Sigmoid colon (tissue), 6 donors: ENCODE measurements at regions not wholly inside any gene's neighbourhood (a gene's known extent, or its start where the extent isn't known, plus 50 kb on each side); places are given as distances from the start of the nearest gene placed in this dataset.

Experiments used
- DNase-seq: peaks from one replicate; pipeline ENCODE4 v3.0.0-alpha.2; 2019
- H3K27ac ChIP-seq, 4 donors: fragments of 200-600 bp; sonication (generic); one replicate each; pipeline ENCODE4 v1.5.1; 2016 to 2019; ENCODE audit warnings: mild to moderate bottlenecking in 1 of 4
- H3K27me3 ChIP-seq, 3 donors: fragments of 200-600 bp; sonication (generic); one replicate each; pipeline ENCODE4 v1.5.1; 2019; ENCODE audit warnings: mild to moderate bottlenecking in 1 of 3
- H3K36me3 ChIP-seq, 4 donors: fragments of 200-600 bp; sonication (generic); one replicate each; pipeline ENCODE4 v1.5.1; 2016 to 2019
- H3K4me1 ChIP-seq, 4 donors: fragments of 200-600 bp; sonication (generic); one replicate each; pipeline ENCODE4 v1.5.1; 2017 to 2019
- H3K4me3 ChIP-seq, 4 donors: fragments of 200-600 bp; sonication (generic); one replicate each; pipeline ENCODE4 v1.5.1; 2017 to 2019; ENCODE audit warnings: mild to moderate bottlenecking in 2 of 4, moderate library complexity in 1 of 4
- H3K9me3 ChIP-seq, 4 donors: fragments of 200-600 bp in 3 of 4; sonication (generic) in 3 of 4; one replicate each; pipeline versions ENCODE4 v1.5.1 to v1.6.1; 2013 to 2019
- EP300 ChIP-seq, 4 donors: sonication (generic); formaldehyde crosslinking; IDR thresholded peaks; one replicate each; pipeline ENCODE4 v1.6.1; 2017; ENCODE audit warnings: antibody characterized with exemption in 4 of 4
- POLR2A ChIP-seq, 2 donors: fragments of 450-650 bp; IDR thresholded peaks; one replicate each; pipeline ENCODE4 v1.6.1; 2016; ENCODE audit warnings: antibody characterized with exemption in 2 of 2, mild to moderate bottlenecking in 2 of 2, moderate library complexity in 2 of 2
- POLR2AphosphoS5 ChIP-seq, 4 donors: sonication (generic); formaldehyde crosslinking; IDR thresholded peaks; one replicate each; pipeline ENCODE4 v1.6.1; 2017; ENCODE audit warnings: antibody characterized with exemption in 4 of 4
- WGBS, 2 donors: extraction: QIAGEN DNeasy Blood & Tissue Kit; methylation state at CpG; one replicate each; pipeline ENCODE4 v1.1.7; 2013; 5-methylcytosine and 5-hydroxymethylcytosine counted together
- intact Hi-C: fragments of 100-400 bp; cut with DNase I; formaldehyde crosslinking; loops from one replicate; pipeline ENCODE4 v1.15.1; 2023
- TF ChIP-seq, protein P1 (sequence below), 4 experiments: fragments of 450-650 bp in 3 of 4; fragments of 200-600 bp in 1 of 4; IDR thresholded peaks; one replicate each; pipeline ENCODE4 v1.5.1; 2016 to 2019; ENCODE audit warnings: antibody characterized with exemption in 4 of 4, mild to moderate bottlenecking in 3 of 4, moderate library complexity in 2 of 4
- donor health status: healthy with polysubstance abuse.
- donor health status: healthy.

DNA sequence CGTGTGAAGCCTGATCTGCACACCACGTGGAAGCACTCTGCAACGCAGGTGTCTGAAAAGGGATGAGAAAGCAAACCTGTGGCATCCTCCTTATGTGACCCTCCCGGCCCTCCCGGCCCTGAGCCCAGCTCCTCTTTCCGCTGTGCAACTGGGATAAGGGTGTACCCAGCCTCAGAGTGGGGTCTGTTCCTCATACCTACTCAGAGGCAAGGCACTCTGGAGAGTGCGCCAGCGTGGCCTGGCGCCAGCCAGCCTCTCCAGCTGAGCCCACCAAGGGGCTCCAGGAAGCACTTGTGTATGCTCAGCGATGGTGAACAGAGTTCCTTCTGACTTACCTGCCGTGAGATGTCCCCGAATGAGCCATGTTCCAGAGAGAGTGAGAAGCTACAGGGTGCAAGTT lies 102.8 kb downstream of the IRX1 start:
- Histone ChIP-seq H3K27ac (no peak overlapping the region), H3K4me3 (no peak overlapping the region), H3K36me3 (no peaks in the 10 kb centered on the region), H3K4me1 (no peaks in the 10 kb centered on the region), H3K27me3 (no peaks in the 10 kb centered on the region), H3K9me3 (no peaks in the 10 kb centered on the region)
- 82 to 89% methylated on average over 12 of the region's 12 CpGs for WGBS, 2 donors
- intact Hi-C loops = no loop called here
- no peak for TF ChIP-seq POLR2A (IDR thresholded peaks at IDR 0.05)
- no peak for TF ChIP-seq EP300 (IDR thresholded peaks at IDR 0.05)
- TF ChIP-seq POLR2AphosphoS5 (IDR thresholded peaks at IDR 0.05) = no peak
- TF ChIP-seq, protein P1, sequence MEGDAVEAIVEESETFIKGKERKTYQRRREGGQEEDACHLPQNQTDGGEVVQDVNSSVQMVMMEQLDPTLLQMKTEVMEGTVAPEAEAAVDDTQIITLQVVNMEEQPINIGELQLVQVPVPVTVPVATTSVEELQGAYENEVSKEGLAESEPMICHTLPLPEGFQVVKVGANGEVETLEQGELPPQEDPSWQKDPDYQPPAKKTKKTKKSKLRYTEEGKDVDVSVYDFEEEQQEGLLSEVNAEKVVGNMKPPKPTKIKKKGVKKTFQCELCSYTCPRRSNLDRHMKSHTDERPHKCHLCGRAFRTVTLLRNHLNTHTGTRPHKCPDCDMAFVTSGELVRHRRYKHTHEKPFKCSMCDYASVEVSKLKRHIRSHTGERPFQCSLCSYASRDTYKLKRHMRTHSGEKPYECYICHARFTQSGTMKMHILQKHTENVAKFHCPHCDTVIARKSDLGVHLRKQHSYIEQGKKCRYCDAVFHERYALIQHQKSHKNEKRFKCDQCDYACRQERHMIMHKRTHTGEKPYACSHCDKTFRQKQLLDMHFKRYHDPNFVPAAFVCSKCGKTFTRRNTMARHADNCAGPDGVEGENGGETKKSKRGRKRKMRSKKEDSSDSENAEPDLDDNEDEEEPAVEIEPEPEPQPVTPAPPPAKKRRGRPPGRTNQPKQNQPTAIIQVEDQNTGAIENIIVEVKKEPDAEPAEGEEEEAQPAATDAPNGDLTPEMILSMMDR (IDR thresholded peaks at IDR 0.05) = no peak
- DNase-seq = no peak

DNA sequence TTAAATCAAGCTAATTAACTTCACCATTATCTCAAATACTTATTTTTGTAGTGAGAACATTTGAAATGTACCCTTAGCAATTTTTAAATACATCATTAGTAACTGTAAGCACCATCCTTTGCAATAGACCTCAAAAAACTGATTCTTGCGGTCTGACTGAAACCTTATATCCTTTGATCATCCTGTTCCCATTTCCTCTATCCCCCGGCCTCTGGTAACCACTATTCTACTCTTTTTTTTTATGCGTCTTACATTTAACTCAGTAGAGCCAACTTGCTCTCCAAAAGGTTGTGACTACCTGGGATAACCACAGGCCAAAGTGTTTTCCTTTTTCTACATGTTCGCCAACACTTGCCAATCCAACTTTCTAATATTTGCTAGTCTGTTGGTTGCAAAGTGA lies 106.1 kb downstream of the IRX1 start:
- Histone ChIP-seq H3K4me3 (no peak overlapping the region), H3K36me3 (no peaks in the 10 kb centered on the region), H3K27me3 (no peaks in the 10 kb centered on the region), H3K9me3 (no peaks in the 10 kb centered on the region), H3K4me1 (no peaks in the 10 kb centered on the region), H3K27ac (no peak overlapping the region)
- TF ChIP-seq, protein P1 (IDR thresholded peaks at IDR 0.05) = no peak
- 64 to 79% methylated on average over 4 of the region's 4 CpGs for WGBS, 2 donors
- no peak for DNase-seq
- intact Hi-C loops = no loop called here

DNA sequence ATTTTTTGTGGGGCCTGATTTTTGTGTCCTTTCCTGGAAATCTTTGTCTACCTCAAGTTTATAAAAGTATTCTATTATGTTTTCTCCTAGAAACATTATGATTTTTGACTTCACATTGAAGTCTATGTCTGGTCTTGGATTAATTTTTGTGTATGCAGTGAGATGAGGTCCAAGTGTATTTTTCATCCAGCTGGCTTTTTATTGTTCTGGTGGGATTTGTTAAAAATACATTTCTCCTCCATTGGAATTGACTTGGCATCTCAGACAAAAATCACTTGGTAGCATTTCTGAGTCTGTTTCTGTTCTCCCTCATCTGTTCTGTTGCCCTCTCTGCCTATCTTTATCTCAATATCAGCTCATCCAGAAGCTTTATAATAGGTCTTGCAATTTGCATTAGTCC lies 109.0 kb downstream of the IRX1 start:
- Histone ChIP-seq H3K4me1 (no peaks in the 10 kb centered on the region), H3K4me3 (no peak overlapping the region), H3K27me3 (no peaks in the 10 kb centered on the region), H3K9me3 (no peaks in the 10 kb centered on the region), H3K36me3 (no peaks in the 10 kb centered on the region), H3K27ac (no peak overlapping the region)
- intact Hi-C loops = no loop called here
- no peak for TF ChIP-seq POLR2AphosphoS5 (IDR thresholded peaks at IDR 0.05)
- TF ChIP-seq POLR2A (IDR thresholded peaks at IDR 0.05) = no peak
- TF ChIP-seq, protein P1 (IDR thresholded peaks at IDR 0.05) = no peak
- no peak for TF ChIP-seq EP300 (IDR thresholded peaks at IDR 0.05)
- DNase-seq = no peak

DNA sequence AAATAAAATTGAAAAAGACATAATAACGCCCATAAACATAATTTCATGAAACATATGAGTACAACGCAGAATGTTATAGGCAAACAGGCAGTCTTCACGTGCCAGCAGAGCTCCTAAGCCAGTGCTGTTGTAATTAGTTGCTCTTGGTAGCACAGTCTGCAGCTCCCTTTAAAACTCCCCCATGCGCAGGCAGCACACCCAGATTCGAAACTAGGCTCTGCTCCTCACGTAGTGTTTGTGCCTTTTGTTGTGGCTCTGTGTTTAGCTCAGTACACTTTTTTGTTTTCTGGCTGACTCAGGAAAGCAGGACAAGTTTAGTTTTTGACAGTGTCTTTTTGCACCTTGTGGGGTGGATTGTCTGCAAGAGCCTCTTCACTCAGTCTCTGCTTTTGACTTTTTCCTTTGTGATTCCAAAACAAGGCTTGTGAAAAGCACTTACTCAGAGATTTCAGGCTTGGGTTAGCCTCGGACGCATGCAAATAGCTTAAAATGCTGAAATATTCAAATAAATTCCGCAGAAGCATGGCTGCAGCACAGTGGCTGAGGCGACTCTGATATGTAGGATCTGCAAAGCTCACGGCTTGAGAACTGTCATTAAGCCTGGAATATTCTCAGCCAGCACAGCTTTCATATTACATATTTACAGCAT lies 113.6 kb downstream of the IRX1 start:
- Histone ChIP-seq H3K4me1 (no peaks in the 10 kb centered on the region), H3K9me3 (no peaks in the 10 kb centered on the region), H3K4me3 (no peak overlapping the region), H3K27ac (no peak overlapping the region), H3K36me3 (no peaks in the 10 kb centered on the region), H3K27me3 (no peaks in the 10 kb centered on the region)
- WGBS, 2 donors = 47 to 61% methylated on average over 11 of the region's 11 CpGs
- DNase-seq = no peak
- no peak for TF ChIP-seq POLR2A (IDR thresholded peaks at IDR 0.05)
- TF ChIP-seq POLR2AphosphoS5 (IDR thresholded peaks at IDR 0.05) = no peak
- TF ChIP-seq, protein P1 (IDR thresholded peaks at IDR 0.05) = no peak
- TF ChIP-seq EP300 (IDR thresholded peaks at IDR 0.05) = no peak
- intact Hi-C loops = no loop called here

DNA sequence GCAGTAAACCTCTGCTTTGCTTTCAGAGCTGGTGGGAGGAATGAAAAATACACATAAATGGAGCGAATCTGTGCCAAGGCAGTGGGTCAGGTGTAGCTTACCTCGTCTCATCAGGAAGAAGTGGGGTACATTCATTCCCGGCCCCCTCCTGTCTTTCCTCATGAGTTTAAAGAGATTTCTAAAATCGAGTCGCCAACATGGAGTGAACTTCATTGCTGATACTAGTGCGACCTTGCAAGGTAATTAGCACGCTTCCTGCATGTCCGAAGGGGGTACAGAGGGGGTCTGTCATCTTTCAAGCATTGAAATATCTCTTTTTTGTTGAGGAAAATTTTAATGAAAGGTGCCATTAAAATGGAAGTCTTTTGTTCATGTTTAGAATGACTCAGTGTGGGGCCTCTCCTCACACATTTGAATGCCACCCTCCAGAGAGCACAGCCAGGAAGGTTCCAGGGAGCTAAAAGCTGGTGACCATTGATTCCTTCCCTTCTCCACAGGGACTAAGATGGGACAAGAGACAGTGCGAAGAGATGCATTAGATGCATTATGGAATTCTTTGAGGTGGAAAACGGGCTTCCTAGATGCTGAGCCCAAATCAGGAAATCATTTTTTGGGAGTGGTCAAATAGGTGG lies 114.2 kb downstream of the IRX1 start:
- TF ChIP-seq, protein P1 (IDR thresholded peaks at IDR 0.05) = no peak
- TF ChIP-seq EP300 (IDR thresholded peaks at IDR 0.05) = no peak
- TF ChIP-seq POLR2AphosphoS5 (IDR thresholded peaks at IDR 0.05) = no peak
- TF ChIP-seq POLR2A (IDR thresholded peaks at IDR 0.05) = no peak
- Histone ChIP-seq H3K27ac (no peak overlapping the region), H3K4me3 (no peak overlapping the region), H3K36me3 (no peaks in the 10 kb centered on the region), H3K4me1 (no peaks in the 10 kb centered on the region), H3K27me3 (no peaks in the 10 kb centered on the region), H3K9me3 (no peaks in the 10 kb centered on the region)
- intact Hi-C loops = no loop called here
- WGBS, 2 donors = 64 to 73% methylated on average over 10 of the region's 10 CpGs
- no peak for DNase-seq
